ENCODE measurements at regions not wholly inside any gene's neighbourhood (a gene's known extent, or its start where the extent isn't known, plus 50 kb on each side); places are given as distances from the start of the nearest gene placed in this dataset.

DNA sequence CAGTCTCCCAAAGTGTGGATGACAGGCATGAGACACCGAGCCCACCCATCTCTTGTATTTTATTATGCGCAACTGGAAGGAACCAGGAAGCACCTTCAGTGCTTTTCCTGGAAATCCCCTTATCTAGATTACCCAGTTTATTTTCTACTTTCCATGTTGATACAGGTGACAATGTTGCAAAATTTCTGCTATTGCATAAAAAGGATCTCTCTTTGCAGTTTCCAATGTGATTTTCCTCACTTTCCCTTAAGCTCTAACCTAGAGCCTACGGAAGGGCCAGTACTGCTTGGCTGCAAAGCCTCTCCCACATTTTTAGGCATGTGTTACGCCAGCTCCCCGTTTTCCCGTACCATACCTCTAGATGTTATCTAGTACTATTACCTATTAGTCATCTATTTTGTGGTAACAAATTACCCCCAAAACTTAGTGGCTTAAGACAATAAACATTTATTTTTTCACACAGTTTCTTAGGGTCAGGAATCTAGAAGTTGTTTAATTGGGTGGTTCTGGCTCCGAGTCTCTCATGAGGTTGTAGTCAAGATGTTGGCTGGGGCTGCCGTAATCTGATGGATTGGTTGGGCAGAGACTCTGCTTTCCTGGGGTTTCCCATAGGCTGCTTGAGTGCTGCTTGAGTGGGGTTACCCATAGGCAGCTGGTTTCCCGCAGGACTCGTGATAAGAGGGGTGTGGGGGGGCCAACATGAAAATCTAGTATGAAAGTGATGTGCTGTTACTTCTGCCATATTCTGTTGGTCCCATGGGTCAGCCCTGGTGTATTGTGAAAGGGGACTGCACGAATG lies 131.5 kb upstream of the HNRNPU start (continued):
- TF ChIP-seq NANOG (IDR thresholded peaks at IDR 0.05; ENCODE audit: borderline replicate concordance) (no peak), JUNB (IDR thresholded peaks at IDR 0.05; ENCODE audit: unreplicated experiment) (no peak)
- TF ChIP-seq, protein P1, sequence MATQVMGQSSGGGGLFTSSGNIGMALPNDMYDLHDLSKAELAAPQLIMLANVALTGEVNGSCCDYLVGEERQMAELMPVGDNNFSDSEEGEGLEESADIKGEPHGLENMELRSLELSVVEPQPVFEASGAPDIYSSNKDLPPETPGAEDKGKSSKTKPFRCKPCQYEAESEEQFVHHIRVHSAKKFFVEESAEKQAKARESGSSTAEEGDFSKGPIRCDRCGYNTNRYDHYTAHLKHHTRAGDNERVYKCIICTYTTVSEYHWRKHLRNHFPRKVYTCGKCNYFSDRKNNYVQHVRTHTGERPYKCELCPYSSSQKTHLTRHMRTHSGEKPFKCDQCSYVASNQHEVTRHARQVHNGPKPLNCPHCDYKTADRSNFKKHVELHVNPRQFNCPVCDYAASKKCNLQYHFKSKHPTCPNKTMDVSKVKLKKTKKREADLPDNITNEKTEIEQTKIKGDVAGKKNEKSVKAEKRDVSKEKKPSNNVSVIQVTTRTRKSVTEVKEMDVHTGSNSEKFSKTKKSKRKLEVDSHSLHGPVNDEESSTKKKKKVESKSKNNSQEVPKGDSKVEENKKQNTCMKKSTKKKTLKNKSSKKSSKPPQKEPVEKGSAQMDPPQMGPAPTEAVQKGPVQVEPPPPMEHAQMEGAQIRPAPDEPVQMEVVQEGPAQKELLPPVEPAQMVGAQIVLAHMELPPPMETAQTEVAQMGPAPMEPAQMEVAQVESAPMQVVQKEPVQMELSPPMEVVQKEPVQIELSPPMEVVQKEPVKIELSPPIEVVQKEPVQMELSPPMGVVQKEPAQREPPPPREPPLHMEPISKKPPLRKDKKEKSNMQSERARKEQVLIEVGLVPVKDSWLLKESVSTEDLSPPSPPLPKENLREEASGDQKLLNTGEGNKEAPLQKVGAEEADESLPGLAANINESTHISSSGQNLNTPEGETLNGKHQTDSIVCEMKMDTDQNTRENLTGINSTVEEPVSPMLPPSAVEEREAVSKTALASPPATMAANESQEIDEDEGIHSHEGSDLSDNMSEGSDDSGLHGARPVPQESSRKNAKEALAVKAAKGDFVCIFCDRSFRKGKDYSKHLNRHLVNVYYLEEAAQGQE (IDR thresholded peaks at IDR 0.05; ENCODE audit: unreplicated experiment) = no peak

DNA sequence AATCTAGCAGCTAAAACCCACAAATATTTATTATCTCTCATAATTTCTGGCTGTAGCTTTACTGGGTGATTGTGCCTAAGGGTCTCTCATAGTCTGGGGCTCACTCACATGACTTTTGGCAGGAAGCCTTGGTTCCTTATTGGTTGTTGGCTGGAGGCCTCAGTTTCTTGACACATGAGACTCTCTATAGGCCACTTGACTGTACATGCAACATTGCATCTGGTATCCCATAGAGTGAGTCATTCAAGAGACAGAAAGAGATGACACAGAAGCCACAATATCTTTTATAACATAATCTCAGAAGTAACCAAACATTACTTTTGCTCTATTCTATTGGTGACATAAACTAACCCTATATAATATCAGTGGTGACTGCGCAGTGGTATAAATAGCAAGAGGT lies 128.5 kb upstream of the HNRNPU start:
- no peaks in the 10 kb centered on the region for H3K27me3 ChIP-seq (ENCODE audit: insufficient read depth)
- H3K36me3 Mint-ChIP-seq (ENCODE audit: low read depth) = no peaks in the 10 kb centered on the region
- no peaks in the 10 kb centered on the region for H3K9me3 Mint-ChIP-seq
- H3K4me3 Mint-ChIP-seq = no peak overlapping the region
- no peaks in the 10 kb centered on the region for H3F3A ChIP-seq (replicated peaks; ENCODE audit: low read depth)
- peaks cover 2% of the 10 kb centered on the region for H3K27me3 Mint-ChIP-seq (ENCODE audit: insufficient read depth, low read depth, poor library complexity)
- H3K79me2 ChIP-seq (replicated peaks; ENCODE audit: insufficient read depth) = peaks cover 2% of the 10 kb centered on the region; the same call in 1 of the 2 replicates
- ATAC-seq (no peak), DNase-seq (ENCODE audit: low spot score) (no peak)
- H3K27ac Mint-ChIP-seq = no peak overlapping the region
- H3K4me3 ChIP-seq = no peak overlapping the region
- H3K4me1 Mint-ChIP-seq = peaks cover 5% of the 10 kb centered on the region; the same call in 2 of the 3 replicates
- no peak overlapping the region for H2AFZ ChIP-seq
- H3K9me2 ChIP-seq (ENCODE audit: insufficient read depth) = no peaks in the 10 kb centered on the region
- no peak for TF ChIP-seq NANOG (IDR thresholded peaks at IDR 0.05; ENCODE audit: borderline replicate concordance)
- no peak for TF ChIP-seq ZNF331 (CRISPR knock-in tag; IDR thresholded peaks at IDR 0.05; ENCODE audit: low read depth)
- TF ChIP-seq POLR2AphosphoS5 (IDR thresholded peaks at IDR 0.05; ENCODE audit: low read depth) = no peak
- TF ChIP-seq ZNF114 (CRISPR knock-in tag; IDR thresholded peaks at IDR 0.05) = no peak
- no peak for TF ChIP-seq CREB1 (CRISPR knock-in tag; IDR thresholded peaks at IDR 0.05; ENCODE audit: low read depth)
- no peak for TF ChIP-seq EZH2 (IDR thresholded peaks at IDR 0.05; ENCODE audit: low read depth, unreplicated experiment)
- TF ChIP-seq, protein P1 (IDR thresholded peaks at IDR 0.05; ENCODE audit: unreplicated experiment) = no peak
- TF ChIP-seq EZH2phosphoT487 (IDR thresholded peaks at IDR 0.05; ENCODE audit: unreplicated experiment) = no peak
- no peak overlapping the region for H3K27ac ChIP-seq (ENCODE audit: low read depth)
- no peaks in the 10 kb centered on the region for H3K4me1 ChIP-seq (ENCODE audit: insufficient read depth)
- H3K36me3 ChIP-seq (ENCODE audit: insufficient read depth) = no peaks in the 10 kb centered on the region
- H3K4me2 ChIP-seq = no peak overlapping the region
- H4K20me1 ChIP-seq (replicated peaks; ENCODE audit: insufficient read depth) = no peaks in the 10 kb centered on the region; the same call in 1 of the 2 replicates
